ENCODE measurements at regions not wholly inside any gene's neighbourhood (a gene's known extent, or its start where the extent isn't known, plus 50 kb on each side); places are given as distances from the start of the nearest gene placed in this dataset.

DNA sequence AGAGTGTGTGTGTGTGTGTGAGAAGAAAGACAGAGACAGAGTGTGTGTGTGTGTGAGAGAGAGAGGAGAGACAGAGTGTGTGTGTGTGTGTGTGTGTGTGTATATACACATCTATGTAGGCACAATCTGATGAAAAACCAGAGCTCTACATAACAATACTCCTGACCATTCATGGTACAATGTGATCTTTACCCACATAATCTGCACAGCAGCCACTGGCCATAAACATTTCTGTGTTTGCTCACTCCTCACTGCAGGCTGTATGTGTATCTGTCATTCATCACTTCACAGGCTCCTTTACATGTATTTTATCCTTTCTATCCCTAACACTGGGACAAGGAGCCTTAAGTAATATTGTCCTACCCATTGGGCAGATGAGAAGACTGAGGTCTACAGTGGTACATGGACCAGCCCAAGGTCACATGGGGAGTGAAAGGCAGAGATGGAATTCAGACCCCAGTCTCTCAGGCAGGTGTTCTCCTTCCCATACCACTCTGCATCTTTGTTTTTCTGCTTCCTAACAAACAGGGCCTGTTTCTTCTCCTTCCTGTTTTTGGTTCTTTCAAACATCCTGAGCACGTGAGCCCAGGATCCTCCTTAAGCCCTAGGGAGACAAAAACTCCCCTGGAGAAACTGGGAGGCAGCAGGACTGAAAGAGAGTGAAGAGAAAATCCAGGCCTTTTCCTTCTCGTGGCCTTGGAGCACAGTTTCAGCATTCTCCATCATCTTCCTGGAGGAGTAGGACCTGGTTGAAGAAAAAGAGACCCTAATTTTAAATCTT is 201.7 kb upstream of the MSX2 start:
- H3K79me2 ChIP-seq (ENCODE audit: insufficient read depth, low read length): no peaks in the 10 kb centered on the region
- H3K4me2 ChIP-seq (ENCODE audit: low read length): no peak overlapping the region
- no peaks in the 10 kb centered on the region for H4K20me1 ChIP-seq (ENCODE audit: insufficient read depth)
- ChIA-PET RAD21 (ENCODE audit: low non-redundant PET in 1 of 2, low total read pairs in 2 of 2, uncharacterized antibody in 2 of 2, unreplicated experiment in 2 of 2) (no interaction called here), CTCF (no interaction called here), POLR2A (no interaction called here)
- H3K4me3 ChIP-seq (replicated peaks in 1 of 2; ENCODE audit: low read depth in 1 of 2, low read length in 2 of 2): no peak overlapping the region
- H3K9me3 ChIP-seq (ENCODE audit: control insufficient read depth in 1 of 2, insufficient read depth in 1 of 2, low read depth in 1 of 2, low read length in 2 of 2): no peaks in the 10 kb centered on the region
- no peak overlapping the region for H3K27ac ChIP-seq (ENCODE audit: low read depth, low read length)
- ATAC-seq (no peak), DNase-seq (ENCODE audit: low read depth, low spot score) (no peak)
- no peak for TF ChIP-seq CBX3 (IDR thresholded peaks at IDR 0.05; ENCODE audit: low read depth)
- TF ChIP-seq, protein P1, sequence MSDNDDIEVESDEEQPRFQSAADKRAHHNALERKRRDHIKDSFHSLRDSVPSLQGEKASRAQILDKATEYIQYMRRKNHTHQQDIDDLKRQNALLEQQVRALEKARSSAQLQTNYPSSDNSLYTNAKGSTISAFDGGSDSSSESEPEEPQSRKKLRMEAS (IDR thresholded peaks at IDR 0.05): no peak
- TF ChIP-seq ZFX (IDR thresholded peaks at IDR 0.05): no peak
- TF ChIP-seq, protein P2, sequence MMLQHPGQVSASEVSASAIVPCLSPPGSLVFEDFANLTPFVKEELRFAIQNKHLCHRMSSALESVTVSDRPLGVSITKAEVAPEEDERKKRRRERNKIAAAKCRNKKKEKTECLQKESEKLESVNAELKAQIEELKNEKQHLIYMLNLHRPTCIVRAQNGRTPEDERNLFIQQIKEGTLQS (IDR thresholded peaks at IDR 0.05): no peak
- TF ChIP-seq, protein P3, sequence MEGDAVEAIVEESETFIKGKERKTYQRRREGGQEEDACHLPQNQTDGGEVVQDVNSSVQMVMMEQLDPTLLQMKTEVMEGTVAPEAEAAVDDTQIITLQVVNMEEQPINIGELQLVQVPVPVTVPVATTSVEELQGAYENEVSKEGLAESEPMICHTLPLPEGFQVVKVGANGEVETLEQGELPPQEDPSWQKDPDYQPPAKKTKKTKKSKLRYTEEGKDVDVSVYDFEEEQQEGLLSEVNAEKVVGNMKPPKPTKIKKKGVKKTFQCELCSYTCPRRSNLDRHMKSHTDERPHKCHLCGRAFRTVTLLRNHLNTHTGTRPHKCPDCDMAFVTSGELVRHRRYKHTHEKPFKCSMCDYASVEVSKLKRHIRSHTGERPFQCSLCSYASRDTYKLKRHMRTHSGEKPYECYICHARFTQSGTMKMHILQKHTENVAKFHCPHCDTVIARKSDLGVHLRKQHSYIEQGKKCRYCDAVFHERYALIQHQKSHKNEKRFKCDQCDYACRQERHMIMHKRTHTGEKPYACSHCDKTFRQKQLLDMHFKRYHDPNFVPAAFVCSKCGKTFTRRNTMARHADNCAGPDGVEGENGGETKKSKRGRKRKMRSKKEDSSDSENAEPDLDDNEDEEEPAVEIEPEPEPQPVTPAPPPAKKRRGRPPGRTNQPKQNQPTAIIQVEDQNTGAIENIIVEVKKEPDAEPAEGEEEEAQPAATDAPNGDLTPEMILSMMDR (IDR thresholded peaks at IDR 0.05 in 2 of 3, conservative IDR thresholded peaks at IDR 0.05 in 1 of 3; ENCODE audit: borderline replicate concordance in 1 of 3, insufficient read depth in 1 of 3, low read depth in 2 of 3, low read length in 2 of 3): no peak
- TF ChIP-seq, protein P4, sequence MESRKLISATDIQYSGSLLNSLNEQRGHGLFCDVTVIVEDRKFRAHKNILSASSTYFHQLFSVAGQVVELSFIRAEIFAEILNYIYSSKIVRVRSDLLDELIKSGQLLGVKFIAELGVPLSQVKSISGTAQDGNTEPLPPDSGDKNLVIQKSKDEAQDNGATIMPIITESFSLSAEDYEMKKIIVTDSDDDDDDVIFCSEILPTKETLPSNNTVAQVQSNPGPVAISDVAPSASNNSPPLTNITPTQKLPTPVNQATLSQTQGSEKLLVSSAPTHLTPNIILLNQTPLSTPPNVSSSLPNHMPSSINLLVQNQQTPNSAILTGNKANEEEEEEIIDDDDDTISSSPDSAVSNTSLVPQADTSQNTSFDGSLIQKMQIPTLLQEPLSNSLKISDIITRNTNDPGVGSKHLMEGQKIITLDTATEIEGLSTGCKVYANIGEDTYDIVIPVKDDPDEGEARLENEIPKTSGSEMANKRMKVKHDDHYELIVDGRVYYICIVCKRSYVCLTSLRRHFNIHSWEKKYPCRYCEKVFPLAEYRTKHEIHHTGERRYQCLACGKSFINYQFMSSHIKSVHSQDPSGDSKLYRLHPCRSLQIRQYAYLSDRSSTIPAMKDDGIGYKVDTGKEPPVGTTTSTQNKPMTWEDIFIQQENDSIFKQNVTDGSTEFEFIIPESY (IDR thresholded peaks at IDR 0.05; ENCODE audit: extremely low read depth, insufficient replicate concordance, low read length): no peak
- TF ChIP-seq, protein P5, sequence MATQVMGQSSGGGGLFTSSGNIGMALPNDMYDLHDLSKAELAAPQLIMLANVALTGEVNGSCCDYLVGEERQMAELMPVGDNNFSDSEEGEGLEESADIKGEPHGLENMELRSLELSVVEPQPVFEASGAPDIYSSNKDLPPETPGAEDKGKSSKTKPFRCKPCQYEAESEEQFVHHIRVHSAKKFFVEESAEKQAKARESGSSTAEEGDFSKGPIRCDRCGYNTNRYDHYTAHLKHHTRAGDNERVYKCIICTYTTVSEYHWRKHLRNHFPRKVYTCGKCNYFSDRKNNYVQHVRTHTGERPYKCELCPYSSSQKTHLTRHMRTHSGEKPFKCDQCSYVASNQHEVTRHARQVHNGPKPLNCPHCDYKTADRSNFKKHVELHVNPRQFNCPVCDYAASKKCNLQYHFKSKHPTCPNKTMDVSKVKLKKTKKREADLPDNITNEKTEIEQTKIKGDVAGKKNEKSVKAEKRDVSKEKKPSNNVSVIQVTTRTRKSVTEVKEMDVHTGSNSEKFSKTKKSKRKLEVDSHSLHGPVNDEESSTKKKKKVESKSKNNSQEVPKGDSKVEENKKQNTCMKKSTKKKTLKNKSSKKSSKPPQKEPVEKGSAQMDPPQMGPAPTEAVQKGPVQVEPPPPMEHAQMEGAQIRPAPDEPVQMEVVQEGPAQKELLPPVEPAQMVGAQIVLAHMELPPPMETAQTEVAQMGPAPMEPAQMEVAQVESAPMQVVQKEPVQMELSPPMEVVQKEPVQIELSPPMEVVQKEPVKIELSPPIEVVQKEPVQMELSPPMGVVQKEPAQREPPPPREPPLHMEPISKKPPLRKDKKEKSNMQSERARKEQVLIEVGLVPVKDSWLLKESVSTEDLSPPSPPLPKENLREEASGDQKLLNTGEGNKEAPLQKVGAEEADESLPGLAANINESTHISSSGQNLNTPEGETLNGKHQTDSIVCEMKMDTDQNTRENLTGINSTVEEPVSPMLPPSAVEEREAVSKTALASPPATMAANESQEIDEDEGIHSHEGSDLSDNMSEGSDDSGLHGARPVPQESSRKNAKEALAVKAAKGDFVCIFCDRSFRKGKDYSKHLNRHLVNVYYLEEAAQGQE (IDR thresholded peaks at IDR 0.05; ENCODE audit: low read depth): no peak
- no peak for TF ChIP-seq EZH2phosphoT487 (IDR thresholded peaks at IDR 0.05; ENCODE audit: borderline replicate concordance)
- no peak for TF ChIP-seq POLR2A (IDR thresholded peaks at IDR 0.05; ENCODE audit: borderline replicate concordance, extremely low read depth, insufficient read depth, insufficient read length)
- BruUV-seq (replicated peaks): no TSS peak
- no peaks in the 10 kb centered on the region for H3K9me2 ChIP-seq (ENCODE audit: insufficient read depth)
- H3K4me1 ChIP-seq (ENCODE audit: control insufficient read depth in 1 of 2, insufficient read depth in 2 of 2, low read length in 2 of 2): peaks cover 23 to 54% of the 10 kb centered on the region in 2 experiments
- H3K9ac ChIP-seq (ENCODE audit: low read length): no peak overlapping the region
- peaks cover 37% of the 10 kb centered on the region; the same call in 1 of the 2 replicates for H3K27me3 ChIP-seq (ENCODE audit: insufficient read depth, low read length)
- intact Hi-C loops (cut with micrococcal nuclease): loop anchor here (5.0 to 10.0 kb wide), 2 partner anchors 98 to 200 kb away; partner anchors contain the start of gene MSX2
- H2AFZ ChIP-seq (ENCODE audit: low read depth, low read length, poor library complexity, severe bottlenecking): no peak overlapping the region
- H3K36me3 ChIP-seq (ENCODE audit: control insufficient read depth in 1 of 2, insufficient read depth in 2 of 2, low read length in 2 of 2): no peaks in the 10 kb centered on the region

All from HCT116 (cell line).